HG03575 (cell line): ENCODE measurements at regions not wholly inside any gene's neighbourhood (a gene's known extent, or its start where the extent isn't known, plus 50 kb on each side); places are given as distances from the start of the nearest gene placed in this dataset.
A peak's percentile ranks its signal among the peaks of the same experiment; 100 is the strongest.
"Not testable (repeated sequence)": the region's sequence is repeated elsewhere in the genome, so short reads cannot be mapped to it uniquely, and the experiment has no call there.

ENCODE experiments used
- ATAC-seq: cut with Tn5 transposase; IDR thresholded peaks from one replicate; pipeline ENCODE4 v1.9.1; 2021; ENCODE audit not compliant: unreplicated experiment, insufficient number of reproducible peaks, low FRiP score; ENCODE audit errors: extremely low read depth

DNA sequence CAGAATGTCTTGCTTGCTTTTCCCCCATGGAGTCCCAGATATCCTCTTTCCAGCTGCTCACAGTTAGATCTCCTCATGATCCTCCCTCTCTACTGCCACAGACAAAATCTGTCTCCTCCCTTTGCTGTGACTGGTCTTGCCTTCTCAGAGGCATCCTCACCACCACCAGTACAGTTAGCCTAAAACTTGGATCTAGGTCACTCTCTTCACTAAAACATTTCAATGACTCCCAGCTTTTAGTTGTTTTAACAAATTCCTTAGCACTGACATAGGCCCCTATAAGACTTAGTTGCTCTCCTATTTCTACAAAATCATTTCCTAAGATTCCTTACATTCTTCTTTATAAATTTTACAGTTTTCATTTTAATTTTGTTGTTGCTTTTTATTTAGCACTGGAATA lies 734.2 kb upstream of the CHAC2 start:
- no peak for ATAC-seq

DNA sequence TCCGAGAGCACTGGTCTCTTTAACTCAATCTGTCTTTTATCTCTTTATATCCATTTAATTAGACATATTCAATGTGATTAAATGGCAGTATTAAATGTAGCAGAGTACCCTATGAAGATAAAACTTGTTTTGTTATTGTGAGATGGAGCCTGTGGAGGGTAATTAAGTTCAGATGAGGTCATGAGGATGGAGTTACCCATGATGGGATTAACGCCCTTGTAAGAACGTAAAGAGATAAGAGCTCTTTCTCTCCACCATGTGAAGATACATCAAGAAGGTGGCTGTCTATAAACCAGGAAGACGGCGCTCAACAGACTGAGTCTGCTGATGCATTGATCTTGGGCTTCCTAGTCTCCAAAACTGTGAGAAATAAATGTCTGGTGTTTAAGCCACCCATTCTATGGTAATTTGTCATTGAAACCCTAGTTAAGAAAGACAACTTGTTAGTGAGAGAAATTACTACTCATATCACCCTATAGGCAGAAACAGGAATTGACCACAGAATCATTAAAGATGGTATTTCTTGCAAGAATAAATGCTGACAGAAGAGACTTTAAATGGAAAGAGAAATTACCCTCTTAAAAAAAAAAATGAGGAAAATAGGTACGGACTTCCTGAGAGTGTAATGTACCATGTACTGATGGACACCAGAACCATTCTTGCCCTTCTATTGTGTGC lies 738.7 kb upstream of the CHAC2 start:
- ATAC-seq: no peak

DNA sequence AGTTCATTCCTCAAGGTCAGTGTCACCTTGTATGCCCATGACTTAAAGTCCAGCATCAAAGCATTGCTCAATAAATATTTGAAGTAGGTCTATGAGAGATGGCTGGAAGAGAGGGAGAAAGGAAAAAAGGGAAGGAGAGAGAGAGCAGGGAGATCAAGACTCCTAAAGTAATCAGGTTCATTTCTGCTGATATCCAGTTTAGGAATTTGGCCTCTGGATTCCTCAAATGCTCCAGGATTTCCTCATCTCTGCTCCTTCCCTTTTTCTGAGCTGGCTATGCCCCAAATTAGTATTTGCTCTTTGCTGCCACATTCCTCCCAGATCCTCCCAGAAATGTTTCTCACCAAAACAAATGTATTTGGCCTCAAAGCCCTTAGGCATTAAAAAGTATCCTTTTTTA lies 739.4 kb upstream of the CHAC2 start:
- no peak for ATAC-seq

DNA sequence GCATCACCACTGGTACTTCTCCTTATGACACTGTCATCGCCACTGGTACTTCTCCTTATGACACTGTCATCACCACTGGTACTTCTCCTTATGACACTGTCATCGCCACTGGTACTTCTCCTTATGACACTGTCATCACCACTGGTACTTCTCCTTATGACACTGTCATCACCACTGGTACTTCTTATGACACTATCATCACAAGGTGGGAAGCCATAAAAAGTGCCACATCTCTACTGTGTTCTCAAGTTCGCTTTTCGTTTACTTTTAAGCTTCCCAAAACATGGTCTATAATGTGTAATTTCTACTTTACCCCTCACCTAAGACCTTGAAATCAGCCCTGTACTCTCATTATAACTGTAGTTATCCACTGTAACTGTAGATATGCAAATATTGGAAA lies 745.4 kb upstream of the CHAC2 start:
- ATAC-seq: not testable (repeated sequence)

DNA sequence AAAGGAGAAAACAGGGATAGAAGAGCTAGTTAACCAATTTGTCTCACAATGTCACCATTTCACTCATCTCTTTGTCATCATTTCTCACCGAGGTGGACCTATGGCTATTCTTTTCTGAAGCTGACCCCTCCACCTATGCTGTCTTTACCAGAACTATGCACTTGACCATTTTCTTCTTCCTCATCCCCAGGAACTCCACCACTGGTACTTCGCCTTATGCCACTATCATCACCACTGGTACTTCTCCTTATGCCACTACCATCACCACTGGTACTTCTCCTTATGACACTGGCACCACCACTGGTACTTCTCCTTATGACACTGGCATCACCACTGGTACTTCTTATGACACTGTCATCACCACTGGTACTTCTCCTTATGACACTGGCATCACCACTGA lies 745.8 kb upstream of the CHAC2 start:
- no peak for ATAC-seq

DNA sequence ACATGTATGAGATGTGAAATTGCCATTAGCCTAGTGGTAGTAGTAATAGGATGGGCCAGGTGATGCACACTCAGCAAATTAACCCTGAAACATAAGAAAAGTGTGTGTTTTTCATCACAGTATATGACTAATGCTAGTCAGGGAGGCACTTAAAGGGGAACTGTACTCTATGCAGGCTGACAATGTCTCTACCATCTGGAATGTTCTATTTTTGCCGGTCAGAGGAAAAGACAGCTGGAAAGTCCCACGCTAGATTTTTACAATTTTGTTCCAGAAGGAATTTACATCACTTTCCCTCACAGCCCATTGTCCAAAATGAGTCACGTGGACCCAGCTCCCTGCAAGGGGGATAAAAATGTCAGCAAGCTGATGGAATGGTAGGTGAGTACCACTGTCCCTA lies 746.3 kb upstream of the CHAC2 start:
- ATAC-seq: no peak

DNA sequence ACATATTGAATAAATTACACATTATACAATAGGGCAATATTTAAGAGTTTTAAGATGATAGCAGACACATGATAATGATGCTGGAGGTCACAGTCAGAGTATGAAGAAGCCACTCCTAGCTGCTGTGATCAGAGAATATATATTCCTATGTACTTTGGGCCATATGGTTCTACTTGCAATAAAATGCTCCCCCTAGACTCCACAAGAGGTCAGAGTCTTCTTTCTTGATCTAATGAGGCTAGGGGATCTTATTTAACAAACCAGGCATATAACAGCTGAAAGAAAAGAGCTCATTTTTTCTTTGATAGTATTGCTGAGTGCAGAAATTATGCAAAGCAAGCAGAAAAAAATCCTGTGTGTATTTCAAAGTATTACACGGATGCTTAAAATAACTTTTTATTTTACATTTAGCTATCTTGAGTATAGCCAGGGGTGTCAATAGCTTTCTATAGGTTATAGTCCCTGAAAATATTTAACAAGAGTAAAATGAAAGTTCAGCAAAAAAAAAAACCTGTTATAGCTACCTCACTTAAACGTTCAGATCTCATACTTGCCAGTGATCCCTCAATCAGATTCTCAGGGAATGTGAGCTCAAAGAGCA lies 748.7 kb upstream of the CHAC2 start:
- no peak for ATAC-seq

DNA sequence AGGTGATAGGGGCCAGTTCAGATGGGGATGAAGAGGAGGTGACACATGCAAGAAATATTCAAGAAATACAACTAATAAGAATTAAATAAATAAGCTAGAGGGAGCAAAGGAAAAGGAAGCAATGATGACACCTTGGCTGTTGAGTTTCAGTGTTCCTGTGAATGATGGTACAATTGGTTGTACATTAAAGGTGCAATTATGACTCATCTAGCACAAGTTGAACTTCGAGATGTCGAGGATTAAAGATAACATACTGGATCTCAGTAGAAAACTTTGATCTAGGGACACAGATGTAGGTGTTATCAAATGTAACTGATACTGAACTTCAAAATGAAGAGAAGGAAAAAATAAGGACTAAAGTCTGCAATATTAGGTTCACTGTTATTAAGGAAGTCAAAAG lies 760.6 kb upstream of the CHAC2 start:
- ATAC-seq: no peak

DNA sequence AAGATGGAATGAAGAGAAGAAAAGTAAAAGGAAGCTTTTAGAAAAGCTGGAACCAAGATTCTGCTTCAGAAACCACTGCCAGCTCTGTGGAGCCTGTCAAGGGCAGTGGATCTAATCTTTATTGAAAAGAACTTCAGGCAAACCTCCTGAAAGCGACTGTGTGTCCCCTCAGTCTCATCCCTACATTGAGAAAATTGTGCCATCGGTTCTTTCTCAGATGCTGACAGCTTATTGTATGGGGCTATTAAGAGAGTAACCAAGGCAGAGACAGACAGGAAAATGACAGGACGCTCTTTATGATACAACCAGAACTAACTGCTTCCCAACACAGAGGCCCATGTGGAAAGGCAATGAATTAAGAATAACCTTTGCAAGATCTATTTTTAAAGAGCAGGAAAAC lies 763.2 kb upstream of the CHAC2 start:
- ATAC-seq: no peak

DNA sequence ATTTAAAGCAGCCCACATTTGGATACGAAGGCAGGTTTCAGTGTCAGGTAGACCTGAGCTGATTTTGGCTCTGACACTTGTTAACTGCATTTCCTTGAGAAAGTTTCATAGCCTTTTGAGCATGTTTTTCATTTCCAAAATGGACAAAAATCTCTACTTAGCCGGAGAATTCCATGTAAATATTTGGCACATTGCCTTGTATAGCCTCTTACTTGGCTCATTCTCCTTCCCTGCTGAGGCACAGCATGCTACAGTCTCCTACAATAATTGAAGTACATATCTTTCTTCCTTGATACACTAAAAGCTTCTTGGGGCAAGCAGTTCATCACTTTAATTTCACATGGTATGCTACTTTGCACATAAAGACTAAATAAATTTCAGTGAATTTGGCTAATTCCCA lies 772.2 kb upstream of the CHAC2 start:
- no peak for ATAC-seq

DNA sequence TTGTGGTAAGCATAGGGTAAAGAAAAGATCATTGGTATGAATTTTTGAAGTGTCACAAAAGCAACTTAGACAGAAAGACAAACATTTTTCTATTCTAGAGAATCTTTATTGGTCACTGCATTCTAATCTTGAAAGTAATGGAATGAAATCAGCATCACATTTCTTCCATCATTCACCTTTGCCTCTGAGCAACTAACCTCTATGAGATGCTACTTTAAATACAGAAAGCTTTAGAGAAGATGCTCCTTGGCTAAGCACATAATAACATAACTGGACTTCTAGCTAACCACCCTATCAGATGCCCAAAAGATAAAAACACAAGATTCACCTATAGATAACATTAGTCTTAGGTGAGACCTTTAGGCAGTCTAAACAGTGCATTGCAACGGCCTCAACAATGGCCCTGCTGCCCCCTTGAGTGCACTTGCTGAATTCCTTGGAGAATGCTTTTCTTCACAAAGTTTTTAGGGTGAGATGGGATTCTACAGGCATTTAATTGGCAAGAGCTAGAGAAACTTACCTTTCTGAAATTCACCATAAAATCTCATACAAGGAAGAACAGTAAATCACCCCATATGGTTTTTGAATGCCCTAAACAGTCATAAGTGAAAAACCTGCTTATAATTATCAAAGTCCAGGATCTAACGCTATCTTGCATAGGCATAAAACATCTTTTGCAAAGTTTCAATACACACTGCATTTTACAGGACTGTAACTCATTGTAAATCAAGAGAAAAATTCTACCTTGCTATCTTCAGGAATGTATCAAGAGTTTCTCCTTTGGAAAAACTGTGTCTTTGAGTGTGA lies 791.3 kb upstream of the CHAC2 start:
- ATAC-seq: peak; percentile 73

DNA sequence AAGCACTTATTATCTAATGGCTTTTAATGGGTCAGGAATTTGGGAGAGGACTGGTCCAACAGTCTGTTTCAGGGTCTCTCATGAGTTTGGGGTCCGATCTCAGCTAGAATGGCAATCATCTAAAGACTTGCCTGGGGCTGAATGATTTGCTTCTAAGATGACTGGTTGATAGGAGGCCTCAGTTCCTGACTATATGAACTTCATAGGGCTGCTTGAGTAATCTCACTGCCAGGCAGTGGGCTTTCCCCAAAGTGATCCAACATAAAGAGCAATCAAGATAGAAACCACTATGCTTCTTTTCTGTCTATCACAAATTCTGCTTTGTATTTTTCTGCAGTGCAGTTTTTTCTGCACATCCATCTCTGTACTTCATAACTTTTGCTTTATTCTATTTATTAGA lies 793.5 kb upstream of the CHAC2 start:
- no peak for ATAC-seq

DNA sequence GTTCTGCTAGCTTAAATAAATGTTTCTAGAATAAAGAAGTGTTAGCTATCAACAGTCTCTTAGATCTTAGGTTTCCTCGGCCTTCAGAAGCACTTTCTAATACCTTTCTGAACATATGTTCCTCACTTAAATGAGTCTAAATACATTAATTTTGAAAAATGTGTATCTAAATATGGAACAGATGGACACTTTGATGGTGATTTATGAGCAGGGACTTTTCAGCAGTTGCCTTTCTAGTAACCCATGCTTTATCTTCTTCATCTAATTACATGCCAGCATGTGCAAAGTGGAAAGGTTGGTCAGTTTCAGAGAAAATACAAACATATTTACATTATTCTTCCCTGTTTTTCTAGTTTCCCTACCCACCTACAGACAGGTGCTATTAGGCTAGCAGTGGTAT lies 797.0 kb upstream of the CHAC2 start:
- no peak for ATAC-seq

DNA sequence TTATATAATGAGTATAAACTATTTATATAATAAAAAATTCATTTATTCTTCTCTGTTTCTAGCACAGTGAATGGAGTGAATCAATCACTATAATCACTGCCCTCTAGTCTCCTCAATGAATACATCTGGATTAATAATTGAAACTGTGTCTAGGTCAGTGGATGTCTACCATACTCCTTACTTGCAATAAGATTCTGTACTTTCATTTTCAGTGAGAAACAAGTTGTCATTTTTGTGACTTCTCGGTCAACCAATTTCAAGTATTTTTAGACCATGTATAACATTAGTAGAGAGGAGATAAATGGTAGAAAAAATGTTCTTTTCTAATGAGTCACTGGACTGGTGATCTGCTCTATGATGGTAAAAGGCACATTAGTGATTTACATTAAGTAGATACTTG lies 799.6 kb upstream of the CHAC2 start:
- no peak for ATAC-seq

DNA sequence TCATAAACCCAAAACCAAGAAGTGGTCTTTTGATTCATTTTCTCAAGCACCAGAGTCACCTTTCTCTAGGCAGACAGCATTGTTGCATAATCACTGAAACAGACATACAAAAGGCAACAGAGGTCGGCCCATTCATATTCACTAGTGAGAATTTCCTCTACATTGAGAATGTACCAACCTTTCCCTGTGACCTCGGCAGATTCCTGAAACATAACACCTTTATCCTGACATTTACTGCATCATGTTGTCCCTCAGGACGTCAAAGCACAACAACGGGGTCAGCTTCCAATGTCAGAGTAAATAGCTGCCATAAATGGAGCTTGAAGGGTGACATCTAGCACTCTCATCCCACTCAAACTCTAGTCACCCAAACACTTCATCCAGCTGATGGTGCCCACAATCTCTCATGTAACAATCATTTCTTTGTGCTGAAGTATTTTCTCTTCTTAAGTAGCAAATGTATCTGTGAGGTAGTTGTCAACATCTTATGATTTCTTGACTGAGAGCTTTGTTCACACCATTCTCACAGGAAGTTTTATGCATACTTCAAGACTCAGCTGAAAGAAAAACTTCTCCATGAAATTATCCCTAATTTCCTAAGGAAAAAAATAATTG lies 802.6 kb upstream of the CHAC2 start:
- ATAC-seq: no peak

DNA sequence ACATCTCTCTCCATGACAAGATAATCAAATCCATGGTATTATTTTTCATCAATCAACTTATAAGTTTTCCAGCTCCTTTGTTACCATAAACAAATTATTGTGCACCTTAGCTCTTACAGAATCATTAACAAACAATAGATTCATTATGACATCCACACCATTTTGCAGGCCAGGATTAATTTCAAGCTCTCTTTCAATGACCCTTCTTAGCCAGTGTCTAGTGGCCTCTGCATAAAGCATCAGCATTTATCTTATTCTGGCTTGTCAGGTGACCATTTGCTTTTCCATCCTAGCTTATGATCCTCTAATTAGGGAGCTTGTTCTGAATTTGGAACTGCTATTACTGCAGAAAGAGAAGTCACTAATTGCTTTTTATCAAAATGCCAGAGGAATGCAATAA lies 806.2 kb upstream of the CHAC2 start:
- ATAC-seq: no peak

DNA sequence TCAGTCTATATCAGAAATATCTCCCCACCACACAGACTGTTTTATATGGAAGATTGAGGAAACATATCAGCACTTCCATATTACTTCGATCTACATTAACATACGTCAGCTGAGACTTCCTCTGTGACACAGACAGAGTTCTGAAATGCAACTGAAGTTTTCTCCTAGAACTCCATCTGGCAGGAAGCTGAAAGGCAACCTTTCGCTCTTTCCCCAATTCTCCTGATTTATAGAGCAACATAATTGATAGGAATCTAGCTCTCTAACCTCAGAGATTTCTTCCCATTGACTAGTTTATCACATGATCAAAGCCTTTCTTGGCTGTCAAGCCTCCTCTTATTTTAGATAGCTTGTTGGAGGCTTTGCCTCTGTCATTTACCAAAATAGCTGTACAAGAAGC lies 806.7 kb upstream of the CHAC2 start:
- no peak for ATAC-seq

DNA sequence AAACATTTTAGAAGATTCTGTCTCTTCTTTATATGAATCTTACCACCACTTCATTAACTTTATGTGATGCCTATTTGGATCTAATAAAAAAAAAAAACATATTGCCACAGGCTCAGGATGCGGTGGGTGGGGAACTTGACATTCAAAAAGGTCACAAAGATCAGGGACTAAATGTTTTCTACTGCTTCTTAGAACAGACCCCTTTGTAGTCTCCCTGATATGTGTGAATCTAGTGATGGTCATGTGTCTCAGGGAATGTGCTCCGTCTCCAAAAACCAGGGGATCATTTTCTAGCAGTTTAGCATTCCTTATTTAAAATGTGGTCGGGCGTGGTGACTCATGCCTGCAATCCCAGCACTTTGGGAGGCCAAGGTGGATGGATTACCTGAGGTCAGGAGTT lies 807.8 kb upstream of the CHAC2 start:
- ATAC-seq: no peak

DNA sequence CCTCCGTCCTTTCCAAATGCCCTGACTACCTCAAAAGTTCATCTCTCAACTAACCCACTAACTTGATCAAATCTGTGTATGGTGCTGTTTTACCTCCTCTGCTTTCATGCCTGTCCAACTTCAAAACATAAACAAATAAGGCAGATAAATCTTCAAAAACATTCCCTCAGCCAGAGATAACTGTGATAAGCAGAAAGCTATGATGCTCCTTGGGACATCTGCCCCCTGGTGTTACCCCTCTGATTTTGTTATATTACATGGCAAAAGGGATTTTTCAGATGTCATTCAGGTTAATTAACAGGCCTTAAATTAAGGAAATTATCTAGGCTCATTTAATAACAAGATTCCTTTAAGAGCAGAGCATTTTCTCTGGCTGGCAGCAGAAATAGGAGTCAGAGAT lies 810.8 kb upstream of the CHAC2 start:
- no peak for ATAC-seq

DNA sequence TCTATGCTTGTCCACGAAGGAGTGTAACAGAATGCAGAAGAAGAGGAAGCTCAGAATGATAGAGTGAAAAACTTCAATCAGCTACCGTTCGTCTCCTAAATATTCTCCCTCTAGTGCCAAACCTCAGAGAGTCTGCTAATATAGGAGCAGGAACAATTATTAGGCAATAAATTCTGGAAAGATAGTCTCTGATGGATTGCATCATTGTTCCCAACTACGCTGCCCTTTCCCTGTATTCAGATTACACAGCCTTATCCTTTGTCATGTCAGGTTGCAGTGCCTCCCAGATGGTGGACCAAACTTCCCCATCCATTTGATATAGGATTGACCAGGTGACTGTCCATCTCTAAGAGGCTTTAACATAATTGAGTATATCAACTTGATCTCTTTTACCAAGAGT lies 811.5 kb upstream of the CHAC2 start:
- no peak for ATAC-seq
